H54 (cell line): ENCODE measurements at regions not wholly inside any gene's neighbourhood (a gene's known extent, or its start where the extent isn't known, plus 50 kb on each side); places are given as distances from the start of the nearest gene placed in this dataset.
A peak's percentile ranks its signal among the peaks of the same experiment; 100 is the strongest.
"Not testable (repeated sequence)": the region's sequence is repeated elsewhere in the genome, so short reads cannot be mapped to it uniquely, and the experiment has no call there.

ENCODE experiments used
- DNase-seq: peaks from one replicate; pipeline ENCODE4 v3.0.0; 2011; ENCODE audit warnings: low spot score, mixed read lengths; ENCODE audit not compliant: insufficient read length
- FAIRE-seq: peaks from 3 replicates; lab custom pipeline; 2011; peaks lifted over from hg19 to GRCh38; lab: Jason Lieb, UNC
- POLR2A ChIP-seq: IDR thresholded peaks from 2 replicates; pipeline ENCODE4 v1.6.1; 2011; ENCODE audit warnings: low read depth, mild to moderate bottlenecking, low read length

- DNase-seq: no peak
- FAIRE-seq: no peak
- no peak for TF ChIP-seq POLR2A
These were observed 114.0 kb downstream of the BLID start for GRCh38 chr11:122002047-122002446.

DNA sequence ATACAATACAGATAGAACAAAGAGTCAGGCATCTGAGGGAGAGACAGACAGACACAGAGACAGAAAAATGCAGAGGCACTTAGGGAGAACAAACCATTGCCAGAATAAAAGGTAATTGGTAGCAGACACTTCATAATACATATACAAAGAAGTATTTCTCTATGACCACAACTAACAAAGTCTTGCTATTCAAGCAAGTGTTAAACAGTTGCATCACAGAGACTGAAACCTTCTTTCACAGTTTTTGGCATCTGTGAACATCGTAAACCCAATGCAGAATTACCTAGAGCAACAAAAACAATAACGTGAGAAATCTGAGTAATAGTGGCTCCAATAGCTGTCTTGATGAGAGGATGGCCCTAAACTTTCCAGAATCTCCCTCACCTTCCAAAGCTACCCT lies 116.4 kb downstream of the BLID start:
- no peak for TF ChIP-seq POLR2A
- DNase-seq: no peak
- FAIRE-seq: no peak

DNA sequence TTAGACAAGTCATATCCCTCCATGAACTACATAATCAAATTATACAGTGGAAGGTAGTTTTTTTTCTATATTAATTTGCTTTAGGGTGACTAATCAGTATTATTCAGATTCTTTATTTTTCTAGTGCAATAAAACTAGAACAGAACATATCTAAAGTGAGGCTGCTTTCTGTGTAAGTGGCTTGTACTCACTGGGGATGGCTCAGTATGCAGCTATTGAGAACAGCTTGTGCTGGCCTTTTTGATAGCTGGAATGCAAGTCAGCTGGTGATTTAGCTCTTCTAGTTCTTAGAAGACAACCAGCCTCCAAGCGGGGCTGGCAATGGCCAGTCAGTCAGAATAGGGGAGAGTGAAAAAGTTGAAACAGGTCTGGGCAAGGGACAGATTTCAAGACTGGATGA lies 119.4 kb downstream of the BLID start:
- FAIRE-seq (no peak), DNase-seq (no peak)
- no peak for TF ChIP-seq POLR2A

DNA sequence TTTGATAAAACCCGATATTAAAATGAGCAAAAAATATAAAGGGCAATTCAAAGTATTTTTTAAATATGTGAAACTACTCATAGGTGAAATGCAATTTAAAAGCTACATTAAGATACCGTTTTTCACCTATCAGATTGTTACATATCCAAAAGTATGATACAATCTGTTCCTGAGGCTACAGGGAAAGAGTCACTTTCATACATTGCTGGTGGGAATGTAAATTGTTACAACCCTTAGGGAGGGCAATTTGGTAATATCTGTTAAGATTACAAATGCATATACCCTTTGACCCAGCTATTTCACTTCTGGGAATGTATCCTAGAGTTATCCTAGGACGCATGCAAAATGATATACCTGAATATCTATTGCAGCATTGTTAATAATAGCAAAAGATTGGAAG lies 132.1 kb downstream of the BLID start:
- DNase-seq (no peak), FAIRE-seq (no peak)
- no peak for TF ChIP-seq POLR2A

- DNase-seq, FAIRE-seq: not testable (repeated sequence)
These were observed 138.1 kb downstream of the BLID start for GRCh38 chr11:121977914-121978313.

DNA sequence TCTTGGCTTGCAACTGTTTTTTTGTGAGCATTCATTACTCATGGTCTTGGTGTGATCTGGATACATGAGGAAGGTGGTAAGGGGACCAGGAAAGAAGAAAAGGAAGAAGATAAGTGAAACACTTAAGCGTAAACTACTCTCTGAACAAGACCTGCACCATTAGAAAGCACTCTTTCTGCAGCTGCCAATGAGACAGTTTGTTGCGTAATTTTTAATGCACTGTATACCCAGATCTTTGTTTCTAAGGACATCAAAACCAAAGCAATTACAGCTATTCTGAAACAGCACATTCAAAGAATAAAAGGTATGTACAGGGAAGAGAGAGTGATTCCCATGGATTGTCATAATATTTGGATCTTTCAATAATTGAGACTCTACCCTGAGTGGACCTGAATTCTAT lies 147.4 kb downstream of the BLID start:
- FAIRE-seq (no peak), DNase-seq (no peak)
- TF ChIP-seq POLR2A: no peak

DNA sequence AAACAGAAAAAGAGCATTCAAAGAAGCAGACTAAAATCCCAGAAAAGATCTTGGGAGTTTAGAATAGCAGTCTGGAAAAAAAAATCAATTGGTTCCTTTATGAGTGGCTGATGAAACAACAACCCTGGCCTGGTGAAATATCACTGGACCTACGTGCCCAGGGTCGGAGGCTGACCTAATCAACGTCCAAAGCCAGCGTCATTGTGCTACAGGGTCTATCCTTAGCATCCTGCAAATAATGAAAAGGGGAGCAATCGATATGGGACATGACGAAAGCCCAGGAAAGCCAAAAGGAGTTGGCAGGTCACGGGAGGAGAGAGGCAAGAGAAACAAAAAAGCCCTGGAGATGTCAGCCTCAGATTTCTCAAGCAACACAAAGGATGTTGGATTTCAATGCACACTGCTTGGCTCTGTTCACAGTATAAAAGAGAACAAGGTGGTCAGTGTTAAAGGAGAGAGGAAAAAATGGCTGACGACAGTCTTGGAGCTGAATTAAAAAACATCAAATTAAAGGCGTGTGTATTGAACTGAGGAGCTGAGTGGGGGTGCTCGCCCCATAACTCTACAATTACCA lies 148.8 kb downstream of the BLID start:
- FAIRE-seq: no peak

GRCh38 chr11:121965330-121965729 lies 150.7 kb downstream of the BLID start:
- DNase-seq: no peak
- TF ChIP-seq POLR2A: no peak
- FAIRE-seq: peak; percentile 15

More for the DNA sequence above, 148.8 kb downstream of the BLID start:
- TF ChIP-seq POLR2A: no peak
- no peak for DNase-seq

DNA sequence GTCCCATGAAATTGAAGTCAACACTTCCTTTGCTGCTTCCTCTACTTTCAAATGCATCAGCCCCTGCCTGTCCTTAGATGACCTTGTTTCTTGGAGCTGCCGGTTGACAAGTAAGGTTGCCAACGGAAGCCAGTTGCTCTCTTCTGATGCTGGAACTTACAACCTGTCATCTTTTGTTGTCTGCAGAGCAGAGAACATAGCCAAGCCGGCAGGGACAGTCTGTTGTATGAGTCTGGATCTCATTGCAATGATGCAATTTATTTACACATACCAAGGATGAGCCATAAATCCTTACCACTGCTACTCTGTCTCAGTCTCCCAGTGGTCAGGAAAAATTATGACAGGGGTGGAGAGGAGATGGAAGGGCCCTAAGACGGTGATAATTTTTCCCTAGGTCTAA lies 151.4 kb downstream of the BLID start:
- no peak for TF ChIP-seq POLR2A
- FAIRE-seq (peak; percentile 75), DNase-seq (no peak)

- not testable (repeated sequence) for DNase-seq, FAIRE-seq
These were observed 152.2 kb downstream of the BLID start for GRCh38 chr11:121963846-121964245.

GRCh38 chr11:121961321-121961801 lies 154.7 kb downstream of the BLID start:
- DNase-seq (no peak), FAIRE-seq (no peak)
- TF ChIP-seq POLR2A: no peak

DNA sequence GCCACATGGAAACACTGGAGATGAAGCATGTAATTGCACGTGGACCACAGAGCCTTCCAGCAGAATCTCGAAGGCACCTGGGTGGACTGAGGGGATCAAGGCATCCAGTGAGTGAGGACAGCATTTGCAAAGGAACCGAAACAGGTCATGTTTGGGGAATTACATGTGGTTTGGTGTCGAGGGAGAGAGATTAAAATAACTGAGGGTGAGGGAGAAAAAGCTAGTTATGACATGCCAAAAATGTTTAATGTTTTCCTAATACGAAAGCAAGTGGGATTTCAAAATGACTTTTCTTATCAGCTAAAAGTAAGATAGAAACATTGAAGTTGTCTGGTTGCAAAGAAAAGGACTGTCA lies 157.1 kb downstream of the BLID start:
- FAIRE-seq (no peak), DNase-seq (no peak)
- TF ChIP-seq POLR2A: no peak

DNA sequence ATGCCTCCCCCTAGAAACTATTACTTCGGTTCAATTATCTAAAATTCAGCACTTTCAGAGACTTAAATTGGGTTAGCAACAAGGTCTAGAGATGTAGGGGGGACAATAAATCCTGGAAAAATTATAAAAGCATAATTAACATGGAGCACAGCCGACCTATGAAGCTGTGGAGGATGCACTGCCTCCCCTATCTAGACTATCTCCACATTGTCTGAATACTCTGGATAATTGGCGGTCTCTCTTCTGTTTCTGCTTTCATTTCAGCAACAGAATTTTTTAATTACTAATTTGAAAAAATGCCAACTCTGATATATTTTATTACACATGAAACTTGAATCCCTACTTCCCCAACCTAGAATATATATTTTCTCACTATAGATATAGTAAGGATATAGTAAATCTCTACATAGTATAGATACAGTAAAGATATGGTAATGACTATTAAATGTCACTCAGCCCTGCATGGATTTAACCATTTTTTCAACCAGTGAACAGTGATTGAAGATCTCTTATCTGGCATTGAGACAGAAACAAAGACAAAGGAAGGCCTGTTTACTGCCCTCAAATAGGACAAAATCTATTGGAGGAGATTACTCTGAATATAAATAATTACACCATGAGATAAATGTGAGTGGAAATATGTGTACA lies 157.6 kb downstream of the BLID start:
- no peak for FAIRE-seq
- DNase-seq: no peak
- TF ChIP-seq POLR2A: no peak

DNA sequence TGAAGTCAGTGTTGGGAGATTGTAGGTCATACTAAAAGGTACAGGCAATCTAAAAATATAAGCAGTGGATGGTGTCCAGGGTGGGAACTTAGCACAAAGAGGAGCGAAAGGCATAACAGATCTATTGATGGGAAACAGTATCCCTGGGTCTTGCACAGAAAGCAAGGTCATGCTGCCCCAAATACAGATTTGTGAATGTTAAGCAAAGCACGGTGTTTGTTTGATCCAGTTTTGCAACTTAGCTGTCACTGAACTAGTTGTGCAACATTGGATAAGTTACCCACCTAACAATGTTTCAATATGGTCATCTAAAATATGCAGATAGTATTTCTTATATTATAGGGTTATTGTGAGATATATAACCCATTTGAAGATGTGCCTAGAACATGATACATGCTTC lies 162.9 kb downstream of the BLID start:
- no peak for DNase-seq
- no peak for TF ChIP-seq POLR2A
- no peak for FAIRE-seq

DNA sequence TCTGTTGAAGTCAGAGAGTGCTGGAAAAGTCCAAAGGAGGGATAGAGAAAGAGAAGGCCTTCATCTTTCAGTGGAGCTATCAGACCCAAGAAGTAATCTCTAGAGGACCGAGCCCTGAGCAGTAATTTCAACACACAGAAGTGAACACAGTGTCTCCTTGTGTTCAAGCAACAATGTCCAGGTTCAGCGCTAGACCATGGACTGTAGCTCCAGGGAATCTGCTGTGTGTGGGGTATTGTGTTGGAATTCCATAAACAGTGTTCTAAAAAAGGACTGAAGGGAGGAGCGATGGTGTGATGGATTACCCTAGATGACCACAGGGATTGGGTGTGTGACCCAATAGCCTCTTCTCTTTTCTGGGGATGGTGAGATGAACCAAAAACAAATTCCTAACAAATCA lies 165.9 kb downstream of the BLID start:
- no peak for TF ChIP-seq POLR2A
- no peak for DNase-seq
- no peak for FAIRE-seq

DNA sequence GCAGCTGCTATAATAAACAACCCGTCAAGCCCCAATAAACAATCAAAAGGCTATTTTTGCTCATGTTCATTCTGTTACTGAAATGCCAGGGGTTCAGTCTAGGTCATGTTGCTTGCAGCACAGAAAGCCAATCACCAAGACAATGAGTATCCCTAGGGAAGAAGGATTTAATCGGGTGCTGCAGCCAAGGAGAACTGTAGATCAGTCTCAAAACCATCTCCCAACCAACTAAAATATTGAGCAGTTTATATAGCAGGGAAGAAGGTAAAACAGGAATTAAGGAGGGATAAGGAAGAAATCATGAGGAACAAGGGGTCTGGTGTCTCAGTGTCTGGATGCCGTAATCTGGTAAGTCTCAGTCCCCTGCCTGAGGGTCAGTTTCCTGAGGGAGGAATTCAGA lies 169.5 kb downstream of the BLID start:
- TF ChIP-seq POLR2A: no peak
- DNase-seq (no peak), FAIRE-seq (no peak)
